ENCODE measurements at regions not wholly inside any gene's neighbourhood (a gene's known extent, or its start where the extent isn't known, plus 50 kb on each side); places are given as distances from the start of the nearest gene placed in this dataset.

DNA sequence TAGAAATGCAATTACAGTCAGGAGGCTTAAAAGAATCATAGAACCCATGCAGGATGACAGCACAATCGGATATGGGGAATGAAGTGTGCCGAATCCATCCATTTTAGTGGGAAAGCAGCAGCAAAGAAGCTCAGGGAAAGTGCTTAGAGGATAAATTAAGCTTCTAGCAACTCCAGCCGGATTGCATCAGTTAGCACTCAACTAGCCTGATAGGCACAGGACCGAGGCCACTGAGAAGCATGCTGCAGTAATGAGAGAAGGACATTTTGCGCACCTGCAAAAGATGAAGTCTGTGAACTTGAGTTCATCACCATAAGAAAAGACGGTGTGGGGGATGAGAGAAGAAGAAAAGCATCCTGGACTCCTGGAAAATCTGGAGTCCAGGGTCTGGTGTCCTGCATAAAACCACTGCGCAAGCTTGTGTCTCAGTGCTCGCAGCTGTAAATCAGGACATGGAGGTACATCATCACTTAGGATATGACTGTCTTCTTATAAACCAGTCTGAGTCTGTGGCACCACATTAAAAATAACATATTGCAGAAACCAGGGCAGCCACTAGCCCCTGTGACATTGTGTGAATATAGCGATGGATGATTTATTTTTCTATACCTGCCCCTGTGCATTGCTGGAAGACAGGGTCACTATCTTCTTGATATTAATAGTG lies 665.5 kb upstream of the SOX11 start:
- H3K27me3 ChIP-seq (ENCODE audit: insufficient read depth, poor library complexity, severe bottlenecking), result no peaks in the 10 kb centered on the region
- H3K27ac ChIP-seq (ENCODE audit: poor library complexity, severe bottlenecking), result no peak overlapping the region
- TF ChIP-seq, protein P1, sequence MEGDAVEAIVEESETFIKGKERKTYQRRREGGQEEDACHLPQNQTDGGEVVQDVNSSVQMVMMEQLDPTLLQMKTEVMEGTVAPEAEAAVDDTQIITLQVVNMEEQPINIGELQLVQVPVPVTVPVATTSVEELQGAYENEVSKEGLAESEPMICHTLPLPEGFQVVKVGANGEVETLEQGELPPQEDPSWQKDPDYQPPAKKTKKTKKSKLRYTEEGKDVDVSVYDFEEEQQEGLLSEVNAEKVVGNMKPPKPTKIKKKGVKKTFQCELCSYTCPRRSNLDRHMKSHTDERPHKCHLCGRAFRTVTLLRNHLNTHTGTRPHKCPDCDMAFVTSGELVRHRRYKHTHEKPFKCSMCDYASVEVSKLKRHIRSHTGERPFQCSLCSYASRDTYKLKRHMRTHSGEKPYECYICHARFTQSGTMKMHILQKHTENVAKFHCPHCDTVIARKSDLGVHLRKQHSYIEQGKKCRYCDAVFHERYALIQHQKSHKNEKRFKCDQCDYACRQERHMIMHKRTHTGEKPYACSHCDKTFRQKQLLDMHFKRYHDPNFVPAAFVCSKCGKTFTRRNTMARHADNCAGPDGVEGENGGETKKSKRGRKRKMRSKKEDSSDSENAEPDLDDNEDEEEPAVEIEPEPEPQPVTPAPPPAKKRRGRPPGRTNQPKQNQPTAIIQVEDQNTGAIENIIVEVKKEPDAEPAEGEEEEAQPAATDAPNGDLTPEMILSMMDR (IDR thresholded peaks at IDR 0.05; ENCODE audit: poor library complexity, severe bottlenecking), result no peak
- ATAC-seq (ENCODE audit: low read depth), result no peak
- H3K4me3 ChIP-seq (ENCODE audit: severe bottlenecking), result no peak overlapping the region
- no peaks in the 10 kb centered on the region for H3K4me1 ChIP-seq (ENCODE audit: insufficient read depth, poor library complexity, severe bottlenecking)
- DNase-seq (ENCODE audit: low spot score), result no peak
- no peaks in the 10 kb centered on the region for H3K9me3 ChIP-seq (ENCODE audit: severe bottlenecking)
- H3K36me3 ChIP-seq (ENCODE audit: low read depth), result no peaks in the 10 kb centered on the region

DNA sequence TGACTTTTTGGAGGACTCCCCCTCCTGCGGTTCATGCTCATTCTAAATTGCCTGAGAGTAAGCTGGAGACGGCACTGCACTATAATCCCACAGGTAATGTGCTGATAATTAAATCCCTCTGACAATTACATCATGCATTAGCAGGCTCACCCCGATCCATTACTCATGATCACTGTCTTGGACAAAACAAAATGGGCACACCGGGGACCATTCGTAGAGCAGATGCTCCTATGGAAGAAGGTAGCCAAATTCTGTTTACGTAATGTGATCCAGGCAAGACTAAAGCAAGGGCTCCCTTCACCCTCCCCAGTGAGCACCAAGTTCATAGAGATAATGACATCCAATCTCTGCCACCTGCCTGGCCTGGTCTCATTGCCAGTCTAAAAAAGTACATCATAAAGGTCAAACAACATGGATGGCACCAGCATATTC lies 657.1 kb upstream of the SOX11 start:
- TF ChIP-seq, protein P1 (IDR thresholded peaks at IDR 0.05; ENCODE audit: poor library complexity, severe bottlenecking), result no peak
- Histone ChIP-seq H3K4me1 (ENCODE audit: insufficient read depth, poor library complexity, severe bottlenecking) (no peaks in the 10 kb centered on the region), H3K9me3 (ENCODE audit: severe bottlenecking) (no peaks in the 10 kb centered on the region), H3K27me3 (ENCODE audit: insufficient read depth, poor library complexity, severe bottlenecking) (no peaks in the 10 kb centered on the region), H3K27ac (ENCODE audit: poor library complexity, severe bottlenecking) (no peak overlapping the region), H3K4me3 (ENCODE audit: severe bottlenecking) (no peak overlapping the region), H3K36me3 (ENCODE audit: low read depth) (no peaks in the 10 kb centered on the region)
- no peak for DNase-seq (ENCODE audit: low spot score)
- no peak for ATAC-seq (ENCODE audit: low read depth)

DNA sequence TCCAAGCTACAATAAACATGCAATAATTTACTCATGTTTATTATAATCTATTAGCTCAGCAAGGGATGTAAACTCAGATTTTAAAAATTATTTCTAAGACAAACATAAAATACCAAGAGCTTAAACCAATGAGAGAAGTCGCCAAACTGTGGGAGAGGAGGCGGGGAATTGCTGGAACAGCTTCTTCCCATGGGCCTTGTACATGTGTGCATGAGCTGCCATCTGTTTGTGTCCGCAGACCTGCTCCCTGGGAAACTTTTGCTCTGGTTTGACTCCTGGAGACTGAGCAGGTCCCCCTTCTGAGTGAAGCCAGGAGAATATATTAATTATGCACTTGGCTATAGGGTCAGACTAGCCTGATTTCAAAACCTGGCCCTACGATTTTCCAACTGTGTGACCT lies 655.9 kb upstream of the SOX11 start:
- Histone ChIP-seq H3K9me3 (ENCODE audit: severe bottlenecking) (no peaks in the 10 kb centered on the region), H3K4me3 (ENCODE audit: severe bottlenecking) (no peak overlapping the region)

DNA sequence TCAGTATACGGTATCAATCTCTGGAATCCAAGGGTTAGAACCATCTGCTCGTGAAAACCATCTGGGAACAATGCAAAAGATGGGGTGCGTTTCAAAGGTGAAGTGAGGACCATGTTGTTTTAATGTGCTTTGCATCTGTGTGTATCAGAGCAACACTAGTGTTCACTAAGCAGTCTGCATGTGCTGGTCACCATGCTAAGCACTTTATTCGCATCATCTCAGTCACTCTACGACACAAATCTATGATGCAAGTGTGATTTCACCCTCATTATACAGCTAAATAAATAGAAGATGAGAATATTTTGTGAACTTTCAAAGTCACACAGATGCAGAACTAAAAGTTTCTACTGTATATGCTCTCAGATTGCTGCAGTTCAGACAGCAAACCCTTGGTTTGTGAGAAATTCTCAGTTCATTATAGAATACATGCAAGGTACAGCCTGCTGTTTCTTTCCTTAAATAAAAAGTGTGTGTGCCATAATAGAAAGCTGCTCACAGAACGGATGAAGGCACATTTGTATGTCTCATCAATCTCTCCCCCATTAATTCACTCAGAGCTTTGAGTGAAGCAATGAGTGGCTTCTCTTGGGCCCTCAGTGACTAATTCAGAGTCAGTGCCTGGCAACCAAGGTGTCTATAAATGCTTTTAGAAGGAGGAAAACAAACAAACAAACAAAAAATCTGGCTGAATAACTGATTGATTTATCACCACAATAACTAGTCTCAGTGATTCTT lies 652.8 kb upstream of the SOX11 start:
- Histone ChIP-seq H3K4me3 (ENCODE audit: severe bottlenecking) (no peak overlapping the region), H3K27me3 (ENCODE audit: insufficient read depth, poor library complexity, severe bottlenecking) (no peaks in the 10 kb centered on the region), H3K27ac (ENCODE audit: poor library complexity, severe bottlenecking) (no peak overlapping the region), H3K4me1 (ENCODE audit: insufficient read depth, poor library complexity, severe bottlenecking) (no peaks in the 10 kb centered on the region), H3K9me3 (ENCODE audit: severe bottlenecking) (no peaks in the 10 kb centered on the region), H3K36me3 (ENCODE audit: low read depth) (no peaks in the 10 kb centered on the region)
- no peak for DNase-seq (ENCODE audit: low spot score)
- no peak for ATAC-seq (ENCODE audit: low read depth)
- TF ChIP-seq, protein P1 (IDR thresholded peaks at IDR 0.05; ENCODE audit: poor library complexity, severe bottlenecking), result no peak

More for the DNA sequence above, 655.9 kb upstream of the SOX11 start:
- TF ChIP-seq, protein P1 (IDR thresholded peaks at IDR 0.05; ENCODE audit: poor library complexity, severe bottlenecking), result no peak
- H3K27me3 ChIP-seq (ENCODE audit: insufficient read depth, poor library complexity, severe bottlenecking), result no peaks in the 10 kb centered on the region
- no peak overlapping the region for H3K27ac ChIP-seq (ENCODE audit: poor library complexity, severe bottlenecking)
- DNase-seq (ENCODE audit: low spot score) (no peak), ATAC-seq (ENCODE audit: low read depth) (no peak)
- no peaks in the 10 kb centered on the region for H3K36me3 ChIP-seq (ENCODE audit: low read depth)
- H3K4me1 ChIP-seq (ENCODE audit: insufficient read depth, poor library complexity, severe bottlenecking), result no peaks in the 10 kb centered on the region

DNA sequence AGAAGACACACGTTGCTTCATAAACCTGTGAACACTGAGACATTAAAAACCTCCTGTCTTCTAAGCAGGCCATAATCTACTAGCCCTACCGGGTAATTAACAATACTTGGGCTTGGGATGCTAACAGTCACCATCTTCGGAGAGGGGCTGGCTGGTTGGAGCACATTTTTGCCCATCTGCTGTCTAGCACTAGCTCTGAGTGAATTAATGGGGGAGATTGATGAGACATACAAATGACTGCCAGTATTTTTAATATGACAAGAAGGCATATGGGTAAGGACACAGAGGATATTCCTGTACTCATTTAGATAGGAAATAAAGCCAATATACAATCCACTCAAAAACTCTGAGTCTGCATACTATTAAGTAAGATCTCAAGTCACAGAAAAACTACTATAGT lies 651.6 kb upstream of the SOX11 start:
- no peak overlapping the region for H3K4me3 ChIP-seq (ENCODE audit: severe bottlenecking)
- H3K36me3 ChIP-seq (ENCODE audit: low read depth), result no peaks in the 10 kb centered on the region
- TF ChIP-seq, protein P1 (IDR thresholded peaks at IDR 0.05; ENCODE audit: poor library complexity, severe bottlenecking), result no peak
- H3K9me3 ChIP-seq (ENCODE audit: severe bottlenecking), result no peaks in the 10 kb centered on the region
- H3K4me1 ChIP-seq (ENCODE audit: insufficient read depth, poor library complexity, severe bottlenecking), result no peaks in the 10 kb centered on the region
- H3K27ac ChIP-seq (ENCODE audit: poor library complexity, severe bottlenecking), result no peak overlapping the region
- ATAC-seq (ENCODE audit: low read depth), result no peak
- no peaks in the 10 kb centered on the region for H3K27me3 ChIP-seq (ENCODE audit: insufficient read depth, poor library complexity, severe bottlenecking)
- no peak for DNase-seq (ENCODE audit: low spot score)
